DMS153 treated with DMSO at 0.1 percent for 48 hours (cell line): ENCODE measurements at regions not wholly inside any gene's neighbourhood (a gene's known extent, or its start where the extent isn't known, plus 50 kb on each side); places are given as distances from the start of the nearest gene placed in this dataset.
A peak's percentile ranks its signal among the peaks of the same experiment; 100 is the strongest.

Experiments used
- DNase-seq: peaks from one replicate; lab custom pipeline; 2025; ENCODE audit not compliant: unreplicated experiment; lab: John Stamatoyannopoulos, UW

DNA sequence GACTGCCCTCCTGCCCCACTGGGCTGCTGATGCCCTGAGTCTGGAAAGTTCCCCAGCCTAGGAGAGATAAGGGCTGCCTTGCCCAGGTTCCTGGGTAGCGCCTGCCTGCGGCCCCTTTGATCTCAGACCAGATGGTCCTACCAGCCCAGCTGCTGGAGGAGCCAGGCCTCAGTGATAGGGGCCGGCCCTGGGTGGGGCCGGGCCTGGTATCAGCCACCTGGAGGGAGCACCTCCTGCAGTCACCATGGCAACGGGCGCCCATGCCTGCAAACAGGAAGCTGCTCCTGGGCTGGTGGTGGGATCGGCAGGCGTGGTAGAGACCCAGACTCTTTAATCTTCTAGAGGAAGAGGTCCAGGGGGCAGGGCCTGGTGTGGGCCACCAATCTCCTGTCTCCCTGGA is 119.7 kb upstream of the WNT4 start:
- no peak for DNase-seq

- DNase-seq: no peak
These were observed 120.5 kb upstream of the WNT4 start for GRCh38 chr1:22263359-22263758.

GRCh38 chr1:22264464-22265341 is 121.8 kb upstream of the WNT4 start:
- DNase-seq: no peak

DNA sequence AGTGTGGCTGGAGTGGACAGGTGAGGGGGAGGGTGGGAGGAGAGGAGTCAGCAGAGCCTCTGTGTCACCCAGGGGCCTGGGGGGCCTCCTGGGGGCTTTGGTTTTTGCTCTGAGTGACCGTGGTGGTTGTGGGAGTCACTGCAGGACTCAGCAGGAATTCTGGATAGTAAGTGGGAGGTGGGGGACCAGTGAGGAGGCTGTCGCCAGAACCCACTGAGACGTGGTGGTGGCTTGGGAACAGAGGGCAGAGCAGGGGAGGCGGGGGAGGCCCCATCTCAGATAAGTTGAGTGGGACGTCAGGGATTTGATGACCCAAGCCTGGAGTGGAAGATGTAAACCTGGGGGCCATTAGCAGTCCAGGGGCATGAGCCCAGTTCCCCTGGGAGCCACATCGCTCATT is 123.2 kb upstream of the WNT4 start:
- no peak for DNase-seq

- no peak for DNase-seq
These were observed 124.7 kb upstream of the WNT4 start for GRCh38 chr1:22267413-22268175.

DNA sequence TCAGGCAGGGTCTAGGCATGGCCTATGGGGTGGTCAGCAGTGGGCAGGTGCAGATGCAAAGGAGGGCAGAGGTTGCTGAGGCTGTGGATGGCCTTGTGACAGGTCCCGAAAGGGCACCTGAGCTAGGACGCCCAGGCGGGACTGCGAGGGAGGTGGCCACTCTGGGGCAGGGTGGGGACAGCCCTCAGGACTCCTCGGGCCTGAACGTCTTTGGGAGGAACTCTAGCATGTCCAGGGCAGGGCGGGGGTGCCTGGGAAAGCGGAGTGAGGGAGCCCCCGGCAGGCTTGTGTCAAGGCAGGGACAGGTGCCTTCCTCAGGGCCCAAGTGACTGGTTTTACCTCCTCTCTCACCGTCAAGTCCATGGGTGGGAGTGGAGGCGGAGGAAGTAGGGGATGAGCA is 125.4 kb upstream of the WNT4 start:
- DNase-seq: no peak

DNA sequence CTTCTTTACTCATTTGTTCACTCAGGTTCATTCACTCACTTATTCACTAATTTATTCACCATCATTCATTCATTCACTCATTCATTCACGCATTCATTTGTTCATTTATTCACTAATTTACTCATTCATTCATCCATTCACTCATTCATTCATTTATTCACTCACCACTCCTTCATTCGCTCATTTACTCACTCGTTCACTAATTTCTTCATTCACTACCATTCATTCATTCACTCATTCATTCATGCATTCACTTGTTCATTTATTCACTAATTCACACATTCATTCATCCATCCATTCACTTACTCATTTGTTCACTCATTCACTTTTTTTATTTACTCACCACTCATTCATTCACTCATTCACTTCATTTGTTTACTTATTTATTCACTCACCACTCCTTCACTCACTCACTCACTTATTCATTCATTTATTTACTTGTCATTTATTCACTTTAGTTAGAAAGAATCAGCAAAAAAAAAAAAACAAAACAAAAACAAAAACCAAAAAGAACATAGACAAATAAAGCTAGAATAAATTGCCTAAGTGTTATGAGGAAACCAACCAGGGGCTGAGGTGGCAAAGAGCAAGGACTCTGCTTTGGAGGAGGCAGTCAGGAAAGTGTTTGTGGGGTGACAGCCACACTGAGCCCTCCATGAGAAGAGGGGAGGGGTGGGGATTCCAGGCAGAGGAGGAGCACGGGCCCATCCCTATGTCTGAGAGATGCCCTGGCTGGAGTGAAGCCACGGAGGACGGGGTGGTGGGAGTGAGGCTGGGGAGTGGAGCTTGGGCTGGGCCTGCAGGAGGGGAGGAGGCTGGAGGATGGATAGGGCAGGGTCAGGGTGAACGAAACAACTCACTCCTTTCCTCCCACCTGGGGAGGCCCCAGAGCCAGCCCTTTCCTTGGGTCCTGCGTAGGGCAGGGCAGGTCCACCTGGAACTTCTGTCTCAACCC is 129.2 kb upstream of the WNT4 start:
- no peak for DNase-seq

- no peak for DNase-seq
These were observed 131.1 kb upstream of the WNT4 start for GRCh38 chr1:22273686-22274681.

DNA sequence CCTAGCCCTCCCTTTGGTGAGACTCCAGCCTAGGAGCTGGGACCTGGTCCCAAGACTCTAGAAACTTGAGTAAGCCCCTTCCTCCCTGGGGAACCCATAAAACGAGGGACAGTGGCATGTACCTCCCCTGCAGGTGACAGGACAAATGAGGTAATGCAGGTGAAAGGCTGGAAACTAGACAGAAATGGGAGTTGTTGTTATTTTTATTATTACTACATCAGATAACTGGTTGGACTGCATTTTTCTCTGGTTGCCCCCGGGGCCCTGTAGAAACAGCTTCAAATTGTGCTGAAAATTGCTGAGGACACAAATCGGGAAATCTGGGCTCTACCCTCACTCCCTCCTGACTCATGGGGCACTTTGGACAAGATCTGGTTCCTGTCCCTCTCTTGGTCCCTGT is 132.3 kb upstream of the WNT4 start:
- DNase-seq: no peak

GRCh38 chr1:22275626-22276395 is 132.9 kb upstream of the WNT4 start:
- DNase-seq: peak; percentile 50

GRCh38 chr1:22276396-22276748 is 133.5 kb upstream of the WNT4 start:
- no peak for DNase-seq

DNA sequence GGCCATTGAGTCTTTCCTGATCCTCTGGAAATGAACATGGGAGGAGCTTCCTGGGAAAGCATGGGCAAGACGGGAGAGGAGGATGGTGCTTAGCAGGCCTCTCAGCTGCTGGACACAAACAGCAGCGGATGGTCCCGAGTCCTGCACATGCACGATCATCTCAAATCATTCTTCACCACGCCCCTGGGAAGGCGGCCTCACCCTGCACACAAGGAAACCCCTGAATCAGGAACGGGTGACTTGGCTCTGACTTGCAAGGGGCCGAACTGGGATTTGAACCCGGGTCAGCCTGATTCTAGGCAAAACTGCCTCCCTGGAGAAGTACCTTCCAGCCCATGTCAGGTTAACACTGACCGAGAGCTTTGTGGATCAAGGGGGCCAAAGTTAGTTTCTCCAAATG is 134.8 kb upstream of the WNT4 start:
- no peak for DNase-seq

DNA sequence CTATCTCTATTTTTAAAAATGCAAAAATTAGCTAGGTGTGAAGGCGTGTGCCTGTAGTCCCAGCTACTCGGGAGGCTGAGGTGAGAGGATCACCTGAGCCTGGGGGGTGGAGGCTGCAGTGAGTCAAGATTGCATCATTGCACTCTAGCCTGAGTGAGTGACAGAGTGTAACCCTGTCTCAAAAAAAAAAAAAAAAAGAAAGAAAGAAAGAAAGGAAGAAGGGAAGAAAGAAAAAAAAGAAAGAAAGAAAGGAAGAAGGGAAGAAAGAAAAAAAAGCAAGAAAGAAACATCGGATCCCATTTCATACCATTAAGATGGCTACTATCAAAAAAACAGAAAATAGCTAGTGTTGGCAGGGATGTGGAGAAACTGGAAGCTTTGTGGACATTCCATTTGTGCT is 136.8 kb upstream of the WNT4 start:
- DNase-seq: no peak

GRCh38 chr1:22280526-22280925 is 137.6 kb upstream of the WNT4 start:
- DNase-seq: no peak

- DNase-seq: no peak
These were observed 138.8 kb upstream of the WNT4 start for GRCh38 chr1:22281521-22282363.

DNA sequence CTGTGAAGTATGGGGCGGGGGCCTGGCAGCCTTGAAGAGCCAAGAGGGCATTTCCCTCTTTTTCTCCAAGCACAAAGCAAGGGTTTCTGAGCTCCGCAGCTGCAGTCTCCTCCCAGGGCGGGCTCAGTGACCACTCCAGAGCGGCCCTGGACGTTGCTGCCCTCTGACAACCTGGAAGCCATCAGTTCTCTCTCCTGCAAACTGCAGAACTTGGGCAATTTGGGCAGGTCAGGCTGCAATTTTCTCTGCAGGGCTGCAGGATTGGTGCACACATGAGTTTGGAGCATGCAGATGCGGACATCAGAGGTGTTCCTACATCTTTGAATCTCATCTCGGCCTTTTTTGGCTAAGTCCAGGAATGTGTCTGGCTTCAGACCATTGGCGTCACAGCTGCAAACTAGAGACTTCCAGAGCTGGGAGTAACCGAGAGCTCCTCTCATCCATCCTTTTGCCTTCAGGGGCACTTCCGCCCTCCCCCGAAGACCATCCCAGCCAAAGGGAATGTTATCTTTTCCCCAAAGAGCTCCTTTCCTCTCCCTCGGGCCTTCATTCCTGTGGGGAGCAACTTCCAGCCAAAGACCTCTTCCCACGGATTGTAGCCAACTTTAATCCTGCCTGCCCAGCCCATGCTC is 139.6 kb upstream of the WNT4 start:
- no peak for DNase-seq

GRCh38 chr1:22283596-22283995 is 140.7 kb upstream of the WNT4 start:
- no peak for DNase-seq

DNA sequence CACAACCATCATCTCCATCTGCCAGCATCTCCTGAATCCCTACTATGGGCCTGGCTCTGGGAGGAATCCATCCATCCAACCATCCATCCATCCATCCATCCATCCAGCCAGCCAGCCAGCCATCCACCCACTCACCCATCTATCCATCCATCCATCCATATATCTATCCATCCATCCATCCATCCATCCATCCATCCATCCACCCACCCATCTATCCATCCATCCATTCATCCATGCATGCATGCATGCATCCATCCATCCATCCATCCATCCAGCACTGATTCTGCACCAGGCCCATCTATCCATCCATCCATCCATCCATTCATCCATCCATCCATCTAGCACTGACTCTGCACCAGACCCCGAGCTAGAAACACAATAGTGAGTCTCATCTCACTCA is 141.3 kb upstream of the WNT4 start:
- no peak for DNase-seq
